ENCODE measurements at regions not wholly inside any gene's neighbourhood (a gene's known extent, or its start where the extent isn't known, plus 50 kb on each side); places are given as distances from the start of the nearest gene placed in this dataset.

DNA sequence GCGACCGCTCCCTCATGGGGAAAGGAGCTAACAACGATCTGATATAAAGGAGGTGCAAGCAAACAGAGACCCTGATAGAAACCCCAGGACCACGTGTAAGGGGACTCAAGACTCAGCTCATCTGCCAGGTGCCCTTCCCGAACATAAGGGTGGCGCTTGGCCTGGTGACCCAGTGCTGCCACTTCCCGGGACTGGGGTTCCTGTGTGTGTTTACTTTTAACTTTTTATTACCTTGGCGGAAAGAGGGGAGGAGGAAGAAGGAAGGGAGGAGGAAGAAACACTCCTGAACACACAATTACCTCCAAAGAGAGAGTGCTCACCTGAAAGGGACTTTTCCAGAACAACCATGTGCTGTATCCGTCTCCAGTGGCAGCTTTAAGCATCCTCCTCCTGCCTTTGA is 56.5 kb upstream of the EDAR start:
- H3K9ac ChIP-seq (ENCODE audit: low read length in 3 of 3), result no peak overlapping the region
- H3K4me1 ChIP-seq (ENCODE audit: control insufficient read depth in 2 of 3, insufficient read depth in 2 of 3, low read depth in 1 of 3, low read length in 3 of 3), result no peaks in the 10 kb centered on the region
- DNase-seq, result no peak
- no peak for FAIRE-seq
- intact Hi-C loops (cut with DNase I), result no loop called here
- H3K36me3 ChIP-seq (ENCODE audit: control insufficient read depth in 2 of 3, insufficient read depth in 3 of 3, low read length in 3 of 3), result no peaks in the 10 kb centered on the region
- H3K4me3 ChIP-seq (ENCODE audit: low read length in 3 of 3), result no peak overlapping the region
- H3K27me3 ChIP-seq (ENCODE audit: control insufficient read depth, insufficient read depth, low read length), result no peaks in the 10 kb centered on the region
- no peak overlapping the region for H3K27ac ChIP-seq (ENCODE audit: low read depth in 2 of 2, low read length in 2 of 2)
- TF ChIP-seq CTCF (IDR thresholded peaks at IDR 0.05; ENCODE audit: borderline replicate concordance, extremely low read depth, insufficient read depth), result no peak
- no peaks in the 10 kb centered on the region for H3K9me3 ChIP-seq (ENCODE audit: control insufficient read depth in 2 of 3, insufficient read depth in 1 of 3, low read length in 3 of 3)

DNA sequence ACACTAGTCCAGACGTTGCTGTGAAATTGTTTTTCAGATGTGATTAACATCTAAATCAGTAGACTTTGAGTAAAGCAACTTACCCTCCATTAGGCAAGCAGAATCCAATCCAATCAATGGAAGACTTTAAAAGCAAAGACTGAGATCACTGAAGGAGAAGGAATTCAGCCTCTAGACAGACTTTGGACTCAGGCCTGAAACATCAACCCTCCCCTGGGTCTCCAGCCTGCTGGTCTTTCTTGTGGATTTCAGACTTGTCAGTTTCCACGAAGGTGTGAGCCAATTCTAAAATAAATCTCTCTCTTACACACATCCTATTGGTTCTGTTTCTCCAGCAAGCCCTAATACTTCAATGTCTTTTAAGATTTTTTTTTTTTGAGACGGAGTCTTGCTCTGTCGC is 50.0 kb upstream of the EDAR start:
- Histone ChIP-seq H3K4me3 (ENCODE audit: low read length in 3 of 3) (no peak overlapping the region), H3K27ac (ENCODE audit: low read depth in 2 of 2, low read length in 2 of 2) (no peak overlapping the region), H3K4me1 (ENCODE audit: control insufficient read depth in 2 of 3, insufficient read depth in 2 of 3, low read depth in 1 of 3, low read length in 3 of 3) (no peaks in the 10 kb centered on the region), H3K9ac (ENCODE audit: low read length in 3 of 3) (no peak overlapping the region), H3K27me3 (ENCODE audit: control insufficient read depth, insufficient read depth, low read length) (no peaks in the 10 kb centered on the region), H3K36me3 (ENCODE audit: control insufficient read depth in 2 of 3, insufficient read depth in 3 of 3, low read length in 3 of 3) (no peaks in the 10 kb centered on the region), H3K9me3 (ENCODE audit: control insufficient read depth in 2 of 3, insufficient read depth in 1 of 3, low read length in 3 of 3) (no peaks in the 10 kb centered on the region)
- intact Hi-C loops (cut with DNase I), result no loop called here
- no peak for TF ChIP-seq CTCF (IDR thresholded peaks at IDR 0.05; ENCODE audit: borderline replicate concordance, extremely low read depth, insufficient read depth)
- FAIRE-seq (no peak), DNase-seq (no peak)
